ENCODE measurements at regions not wholly inside any gene's neighbourhood (a gene's known extent, or its start where the extent isn't known, plus 50 kb on each side); places are given as distances from the start of the nearest gene placed in this dataset.

GRCh38 chr10:55858730-55859129 is 502.3 kb downstream of the ZWINT start:
- no peak overlapping the region for H3K4me3 ChIP-seq (ENCODE audit: low read depth, low read length)
- TF ChIP-seq CTCF (IDR thresholded peaks at IDR 0.05; ENCODE audit: low read depth, low read length): no peak
- H3K27ac ChIP-seq: no peak overlapping the region
- H3K36me3 ChIP-seq: no peaks in the 10 kb centered on the region
- H3K27me3 ChIP-seq (ENCODE audit: insufficient read depth, low read depth, severe bottlenecking): no peaks in the 10 kb centered on the region
- no peak for DNase-seq
- H3K9me3 ChIP-seq (ENCODE audit: severe bottlenecking): peaks cover 11% of the 10 kb centered on the region

GRCh38 chr10:55852900-55853299 is 508.2 kb downstream of the ZWINT start:
- no peaks in the 10 kb centered on the region for H3K27me3 ChIP-seq (ENCODE audit: insufficient read depth, low read depth, severe bottlenecking)
- H3K36me3 ChIP-seq: no peaks in the 10 kb centered on the region
- no peak overlapping the region for H3K27ac ChIP-seq
- no peak for DNase-seq
- TF ChIP-seq CTCF (IDR thresholded peaks at IDR 0.05; ENCODE audit: low read depth, low read length): no peak
- H3K9me3 ChIP-seq (ENCODE audit: severe bottlenecking): no peaks in the 10 kb centered on the region
- H3K4me3 ChIP-seq (ENCODE audit: low read depth, low read length): no peak overlapping the region

- Histone ChIP-seq H3K4me3 (ENCODE audit: low read depth, low read length) (no peak overlapping the region), H3K9me3 (ENCODE audit: severe bottlenecking) (no peaks in the 10 kb centered on the region), H3K27me3 (ENCODE audit: insufficient read depth, low read depth, severe bottlenecking) (no peaks in the 10 kb centered on the region), H3K36me3 (no peaks in the 10 kb centered on the region), H3K27ac (no peak overlapping the region)
- TF ChIP-seq CTCF (IDR thresholded peaks at IDR 0.05; ENCODE audit: low read depth, low read length): no peak
- DNase-seq: no peak
These were observed 523.8 kb downstream of the ZWINT start for GRCh38 chr10:55837273-55837672.

GRCh38 chr10:55822096-55822495 is 539.0 kb downstream of the ZWINT start:
- no peak for TF ChIP-seq CTCF (IDR thresholded peaks at IDR 0.05; ENCODE audit: low read depth, low read length)
- Histone ChIP-seq H3K4me3 (ENCODE audit: low read depth, low read length) (no peak overlapping the region), H3K9me3 (ENCODE audit: severe bottlenecking) (no peaks in the 10 kb centered on the region), H3K27ac (no peak overlapping the region), H3K27me3 (ENCODE audit: insufficient read depth, low read depth, severe bottlenecking) (no peaks in the 10 kb centered on the region), H3K36me3 (no peaks in the 10 kb centered on the region)
- DNase-seq: no peak

- no peak for DNase-seq
- Histone ChIP-seq H3K36me3 (no peaks in the 10 kb centered on the region), H3K9me3 (ENCODE audit: severe bottlenecking) (no peaks in the 10 kb centered on the region), H3K27me3 (ENCODE audit: insufficient read depth, low read depth, severe bottlenecking) (no peaks in the 10 kb centered on the region), H3K27ac (no peak overlapping the region), H3K4me3 (ENCODE audit: low read depth, low read length) (no peak overlapping the region)
- no peak for TF ChIP-seq CTCF (IDR thresholded peaks at IDR 0.05; ENCODE audit: low read depth, low read length)
These were observed 540.6 kb downstream of the ZWINT start for GRCh38 chr10:55820478-55820877.

GRCh38 chr10:55820071-55820470 is 541.0 kb downstream of the ZWINT start:
- no peak overlapping the region for H3K27ac ChIP-seq
- DNase-seq: no peak
- no peaks in the 10 kb centered on the region for H3K27me3 ChIP-seq (ENCODE audit: insufficient read depth, low read depth, severe bottlenecking)
- no peaks in the 10 kb centered on the region for H3K36me3 ChIP-seq
- no peak overlapping the region for H3K4me3 ChIP-seq (ENCODE audit: low read depth, low read length)
- no peak for TF ChIP-seq CTCF (IDR thresholded peaks at IDR 0.05; ENCODE audit: low read depth, low read length)
- H3K9me3 ChIP-seq (ENCODE audit: severe bottlenecking): no peaks in the 10 kb centered on the region
